Skeletal muscle satellite cell (primary cell): ENCODE measurements at regions not wholly inside any gene's neighbourhood (a gene's known extent, or its start where the extent isn't known, plus 50 kb on each side); places are given as distances from the start of the nearest gene placed in this dataset.

Source experiments
- H3K27me3 ChIP-seq: 2 replicates; pipeline ENCODE4 v1.7.0; 2013; ENCODE audit warnings: low read length; ENCODE audit not compliant: control insufficient read depth, insufficient read depth
- H3K36me3 ChIP-seq: 2 replicates; pipeline ENCODE4 v1.7.0; 2013; ENCODE audit warnings: mild to moderate bottlenecking, control low read depth, low read length; ENCODE audit not compliant: insufficient read depth
- H3K4me1 ChIP-seq: 2 replicates; pipeline ENCODE4 v1.7.0; 2013; ENCODE audit warnings: low read length; ENCODE audit not compliant: control insufficient read depth, insufficient read depth
- H3K4me2 ChIP-seq: 2 replicates; pipeline ENCODE4 v1.7.0; 2013; ENCODE audit warnings: mild to moderate bottlenecking, low read length
- H3K4me3 ChIP-seq: 2 replicates; pipeline ENCODE4 v1.7.0; 2013; ENCODE audit warnings: low read length
- H3K9ac ChIP-seq: 2 replicates; pipeline ENCODE4 v1.7.0; 2013; ENCODE audit warnings: mild to moderate bottlenecking, low read depth, low read length, moderate library complexity
- H3K9me3 ChIP-seq: replicated peaks from 2 replicates; pipeline ENCODE4 v1.7.0; 2013; ENCODE audit warnings: mild to moderate bottlenecking, control low read depth, low read length

- Histone ChIP-seq H3K9ac (no peak overlapping the region), H3K4me3 (no peak overlapping the region), H3K4me2 (no peak overlapping the region), H3K27me3 (no peaks in the 10 kb centered on the region), H3K4me1 (no peaks in the 10 kb centered on the region), H3K9me3 (peaks cover 4% of the 10 kb centered on the region), H3K36me3 (no peaks in the 10 kb centered on the region)
Observed at GRCh38 chr3:165476399-165477060, 280.3 kb upstream of the SLITRK3 start.

- Histone ChIP-seq H3K27me3 (no peaks in the 10 kb centered on the region), H3K4me3 (no peak overlapping the region)
Observed at GRCh38 chr3:165466856-165467255, 270.7 kb upstream of the SLITRK3 start.

GRCh38 chr3:165464736-165465135 is 268.6 kb upstream of the SLITRK3 start:
- Histone ChIP-seq H3K4me3 (no peak overlapping the region), H3K36me3 (no peaks in the 10 kb centered on the region)

More at GRCh38 chr3:165466856-165467255, 270.7 kb upstream of the SLITRK3 start:
- no peaks in the 10 kb centered on the region for H3K4me1 ChIP-seq
- H3K9ac ChIP-seq = no peak overlapping the region
- H3K4me2 ChIP-seq = no peak overlapping the region
- no peaks in the 10 kb centered on the region for H3K9me3 ChIP-seq
- no peaks in the 10 kb centered on the region for H3K36me3 ChIP-seq

GRCh38 chr3:165463531-165463930 is 267.3 kb upstream of the SLITRK3 start:
- no peaks in the 10 kb centered on the region for H3K27me3 ChIP-seq

More at GRCh38 chr3:165464736-165465135, 268.6 kb upstream of the SLITRK3 start:
- Histone ChIP-seq H3K4me1 (no peaks in the 10 kb centered on the region), H3K9ac (no peak overlapping the region), H3K27me3 (no peaks in the 10 kb centered on the region), H3K4me2 (no peak overlapping the region), H3K9me3 (peaks cover 3% of the 10 kb centered on the region)

GRCh38 chr3:165462636-165463334 is 266.6 kb upstream of the SLITRK3 start:
- Histone ChIP-seq H3K4me2 (no peak overlapping the region), H3K27me3 (no peaks in the 10 kb centered on the region), H3K4me1 (no peaks in the 10 kb centered on the region), H3K4me3 (no peak overlapping the region), H3K9me3 (peaks cover 3% of the 10 kb centered on the region), H3K36me3 (no peaks in the 10 kb centered on the region), H3K9ac (no peak overlapping the region)

More at GRCh38 chr3:165463531-165463930, 267.3 kb upstream of the SLITRK3 start:
- Histone ChIP-seq H3K4me2 (no peak overlapping the region), H3K36me3 (no peaks in the 10 kb centered on the region), H3K9ac (no peak overlapping the region), H3K4me1 (no peaks in the 10 kb centered on the region), H3K4me3 (no peak overlapping the region), H3K9me3 (peaks cover 3% of the 10 kb centered on the region)

GRCh38 chr3:165459924-165460835 is 264.0 kb upstream of the SLITRK3 start:
- peaks cover 3% of the 10 kb centered on the region for H3K9me3 ChIP-seq
- H3K9ac ChIP-seq = no peak overlapping the region
- no peaks in the 10 kb centered on the region for H3K4me1 ChIP-seq
- no peak overlapping the region for H3K4me3 ChIP-seq
- no peaks in the 10 kb centered on the region for H3K36me3 ChIP-seq
- no peaks in the 10 kb centered on the region for H3K27me3 ChIP-seq
- H3K4me2 ChIP-seq = no peak overlapping the region

- H3K27me3 ChIP-seq = no peaks in the 10 kb centered on the region
- H3K36me3 ChIP-seq = no peaks in the 10 kb centered on the region
- no peak overlapping the region for H3K9ac ChIP-seq
- no peaks in the 10 kb centered on the region for H3K4me1 ChIP-seq
- peaks cover 3% of the 10 kb centered on the region for H3K9me3 ChIP-seq
- H3K4me2 ChIP-seq = no peak overlapping the region
- H3K4me3 ChIP-seq = no peak overlapping the region
Observed at GRCh38 chr3:165459111-165459510, 262.9 kb upstream of the SLITRK3 start.

GRCh38 chr3:165457096-165457495 is 260.9 kb upstream of the SLITRK3 start:
- H3K27me3 ChIP-seq = no peaks in the 10 kb centered on the region
- no peak overlapping the region for H3K9ac ChIP-seq
- H3K4me3 ChIP-seq = no peak overlapping the region
- H3K4me2 ChIP-seq = no peak overlapping the region
- no peaks in the 10 kb centered on the region for H3K36me3 ChIP-seq
- H3K9me3 ChIP-seq = peaks cover 3% of the 10 kb centered on the region
- H3K4me1 ChIP-seq = no peaks in the 10 kb centered on the region

- Histone ChIP-seq H3K4me2 (no peak overlapping the region), H3K9me3 (peaks cover 3% of the 10 kb centered on the region), H3K27me3 (no peaks in the 10 kb centered on the region), H3K4me1 (no peaks in the 10 kb centered on the region), H3K36me3 (no peaks in the 10 kb centered on the region), H3K9ac (no peak overlapping the region), H3K4me3 (no peak overlapping the region)
Observed at GRCh38 chr3:165455793-165456192, 259.6 kb upstream of the SLITRK3 start.

- no peak overlapping the region for H3K4me3 ChIP-seq
- H3K9me3 ChIP-seq = peaks cover 3% of the 10 kb centered on the region
- no peaks in the 10 kb centered on the region for H3K27me3 ChIP-seq
- H3K9ac ChIP-seq = no peak overlapping the region
- H3K4me1 ChIP-seq = no peaks in the 10 kb centered on the region
- H3K36me3 ChIP-seq = no peaks in the 10 kb centered on the region
- H3K4me2 ChIP-seq = no peak overlapping the region
Observed at GRCh38 chr3:165455360-165455759, 259.2 kb upstream of the SLITRK3 start.

- H3K27me3 ChIP-seq = no peaks in the 10 kb centered on the region
- H3K4me3 ChIP-seq = no peak overlapping the region
- no peaks in the 10 kb centered on the region for H3K4me1 ChIP-seq
- peaks cover under 1% of the 10 kb centered on the region for H3K9me3 ChIP-seq
- no peak overlapping the region for H3K9ac ChIP-seq
- no peak overlapping the region for H3K4me2 ChIP-seq
- no peaks in the 10 kb centered on the region for H3K36me3 ChIP-seq
Observed at GRCh38 chr3:165451371-165452070, 255.3 kb upstream of the SLITRK3 start.
